ENCODE measurements at regions not wholly inside any gene's neighbourhood (a gene's known extent, or its start where the extent isn't known, plus 50 kb on each side); places are given as distances from the start of the nearest gene placed in this dataset.
"Not testable (repeated sequence)": the region's sequence is repeated elsewhere in the genome, so short reads cannot be mapped to it uniquely, and the experiment has no call there.

DNA sequence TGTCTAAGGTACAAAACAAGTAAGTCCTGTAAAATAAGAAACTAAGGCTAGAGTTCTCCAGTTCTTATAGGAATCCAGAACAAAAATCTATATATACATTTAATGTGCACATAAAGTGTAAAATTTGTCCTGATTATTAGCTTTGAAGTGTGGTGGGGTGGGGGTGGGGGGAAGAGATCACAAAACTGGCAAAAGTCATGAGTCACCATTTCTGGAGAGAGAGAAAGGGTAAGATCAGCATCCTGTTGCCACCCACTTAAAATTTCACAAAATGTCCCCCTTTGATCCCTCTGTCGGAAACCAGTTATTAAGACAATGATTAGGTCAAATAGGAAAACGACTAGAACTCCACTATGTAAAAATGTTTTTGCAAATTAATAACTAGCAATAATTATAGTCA lies 482.0 kb upstream of the POU3F2 start:
- no peak for DNase-seq

DNA sequence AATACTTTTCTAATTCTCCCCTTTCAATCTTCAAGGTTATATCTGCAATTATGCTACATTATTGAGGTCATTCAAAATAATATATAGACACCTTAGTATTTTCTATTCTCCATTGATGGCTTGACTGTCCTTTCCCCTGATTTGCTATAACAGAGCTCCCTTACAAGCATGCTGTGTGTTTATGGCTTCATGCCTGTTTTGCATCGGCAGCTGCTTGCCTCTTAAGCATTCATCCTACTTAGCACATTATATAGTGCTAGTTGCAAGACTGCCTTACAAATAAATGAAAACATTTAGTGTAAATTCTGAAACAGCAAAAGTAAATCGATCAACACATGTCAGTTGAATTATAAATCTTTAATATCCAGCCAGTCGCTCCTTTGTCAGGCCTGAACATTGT lies 476.2 kb upstream of the POU3F2 start:
- no peak for DNase-seq

DNA sequence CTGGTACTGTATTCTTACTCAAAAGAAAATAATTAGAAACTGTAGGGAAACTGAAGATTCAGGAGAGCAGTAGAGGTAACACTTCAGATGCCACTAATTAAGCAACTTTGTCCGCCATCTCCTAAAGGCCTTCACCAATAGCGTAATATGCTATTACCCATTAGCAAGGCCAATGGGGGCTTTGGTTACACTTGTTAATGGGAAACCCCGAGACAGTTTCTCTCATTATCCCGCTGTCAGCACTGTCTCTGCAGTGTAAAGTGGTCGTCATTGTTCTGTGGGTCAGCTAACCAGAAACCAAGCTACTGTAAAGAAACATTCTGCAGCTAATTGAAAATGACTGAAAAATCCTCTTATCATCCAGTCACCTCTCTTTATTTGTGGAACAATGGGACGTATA lies 468.0 kb upstream of the POU3F2 start:
- DNase-seq, result no peak

DNA sequence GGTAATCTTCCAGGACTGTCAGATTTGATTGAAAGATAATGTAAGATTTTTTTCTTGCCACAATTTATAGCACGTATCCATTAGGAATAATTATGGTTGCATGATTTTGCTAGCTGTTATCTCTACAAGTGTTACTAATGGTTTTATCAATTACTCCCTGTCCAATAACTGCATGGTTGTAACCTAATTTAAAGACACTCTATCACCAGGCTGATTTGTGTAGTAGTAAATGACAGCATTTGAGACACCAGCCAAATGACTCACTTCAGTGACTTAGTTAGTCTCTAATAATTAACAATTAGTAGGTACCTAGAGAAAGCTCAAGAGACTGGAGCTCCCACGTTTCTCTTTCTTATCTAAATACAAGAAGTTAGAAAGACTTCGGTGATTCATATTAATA lies 453.8 kb upstream of the POU3F2 start:
- no peak for DNase-seq

DNA sequence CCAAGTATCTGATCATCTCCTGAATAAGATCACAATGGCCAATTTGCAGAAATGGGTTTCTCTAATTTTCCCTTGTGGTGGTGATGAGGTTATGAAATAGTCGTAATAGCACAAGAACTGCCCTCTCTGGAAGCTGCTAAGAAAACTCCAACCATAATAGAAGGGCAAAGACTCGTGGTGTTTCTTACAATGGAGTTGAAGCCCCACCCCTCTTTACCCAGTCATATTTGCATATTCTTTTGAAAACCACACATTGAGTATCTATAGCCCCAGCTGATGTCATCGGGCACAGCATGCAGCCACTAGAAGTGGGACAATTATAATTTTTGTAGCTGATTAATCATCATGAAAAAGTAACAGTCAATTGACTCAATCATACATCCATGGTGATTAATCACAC lies 452.1 kb upstream of the POU3F2 start:
- no peak for DNase-seq

DNA sequence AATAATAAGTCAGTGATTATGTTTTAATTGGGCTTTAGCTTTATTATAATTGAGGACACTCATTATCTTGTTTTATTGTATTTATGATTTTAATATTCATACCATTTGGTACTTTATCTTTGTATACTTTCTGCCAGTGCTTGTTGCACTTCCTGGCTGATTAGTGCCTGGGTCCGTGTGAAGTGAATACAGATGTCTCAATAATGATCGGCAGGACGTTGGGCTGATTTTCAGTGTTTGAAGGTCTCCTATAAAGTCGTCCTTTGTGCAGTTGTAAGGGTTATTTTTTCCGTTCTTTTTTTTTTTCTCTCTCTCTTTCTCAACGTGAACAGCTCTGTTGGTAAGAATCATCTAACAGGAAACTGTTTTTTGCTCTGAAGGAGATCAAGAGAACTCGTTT lies 450.0 kb upstream of the POU3F2 start:
- no peak for DNase-seq

- DNase-seq, result no peak
Measured at GRCh38 chr6:98384801-98385200, 449.6 kb upstream of the POU3F2 start.

DNA sequence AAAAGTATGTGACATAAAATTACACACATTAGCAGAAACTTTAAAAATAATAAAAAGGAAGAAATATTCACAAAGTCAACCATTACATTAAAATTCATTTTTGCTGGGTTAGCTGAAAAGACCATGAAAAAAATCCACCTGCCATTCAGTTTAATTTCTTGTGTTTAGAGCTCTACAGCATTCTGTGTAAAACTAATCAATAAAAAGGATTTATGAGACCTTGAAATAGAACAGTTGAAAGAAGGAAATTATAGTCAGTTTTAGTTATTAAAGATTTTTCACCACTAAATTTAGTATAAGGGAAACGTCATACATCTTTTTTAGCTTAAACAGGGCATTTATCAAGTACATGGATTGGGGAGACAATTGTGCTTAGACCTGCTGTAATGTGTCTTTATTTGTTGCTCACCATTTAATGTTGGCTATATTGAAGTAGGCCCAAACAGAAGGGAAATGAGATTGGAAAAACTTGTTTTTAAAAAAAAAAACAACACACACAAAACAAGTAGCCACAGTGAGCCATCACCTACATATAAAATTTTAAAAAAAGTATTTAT lies 438.7 kb upstream of the POU3F2 start:
- no peak for DNase-seq

DNA sequence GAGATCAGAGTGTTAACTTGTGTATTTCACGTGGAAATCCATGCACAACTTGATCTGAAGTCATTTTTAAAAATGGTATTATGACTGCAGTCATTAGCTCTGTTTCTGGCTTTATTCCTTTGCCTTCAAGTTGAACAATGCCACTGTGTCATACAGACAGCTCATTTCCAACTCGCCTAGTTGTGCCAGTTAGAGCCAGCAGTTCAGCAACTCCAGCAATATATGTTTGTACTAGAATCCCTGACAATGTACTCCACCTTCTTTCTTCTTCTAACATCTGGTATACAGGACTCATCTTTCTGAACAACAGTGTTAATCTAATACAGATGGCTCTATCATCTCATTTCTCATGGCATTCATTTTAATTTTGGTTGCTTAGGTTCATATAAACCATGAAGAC lies 418.3 kb upstream of the POU3F2 start:
- DNase-seq, result no peak

DNA sequence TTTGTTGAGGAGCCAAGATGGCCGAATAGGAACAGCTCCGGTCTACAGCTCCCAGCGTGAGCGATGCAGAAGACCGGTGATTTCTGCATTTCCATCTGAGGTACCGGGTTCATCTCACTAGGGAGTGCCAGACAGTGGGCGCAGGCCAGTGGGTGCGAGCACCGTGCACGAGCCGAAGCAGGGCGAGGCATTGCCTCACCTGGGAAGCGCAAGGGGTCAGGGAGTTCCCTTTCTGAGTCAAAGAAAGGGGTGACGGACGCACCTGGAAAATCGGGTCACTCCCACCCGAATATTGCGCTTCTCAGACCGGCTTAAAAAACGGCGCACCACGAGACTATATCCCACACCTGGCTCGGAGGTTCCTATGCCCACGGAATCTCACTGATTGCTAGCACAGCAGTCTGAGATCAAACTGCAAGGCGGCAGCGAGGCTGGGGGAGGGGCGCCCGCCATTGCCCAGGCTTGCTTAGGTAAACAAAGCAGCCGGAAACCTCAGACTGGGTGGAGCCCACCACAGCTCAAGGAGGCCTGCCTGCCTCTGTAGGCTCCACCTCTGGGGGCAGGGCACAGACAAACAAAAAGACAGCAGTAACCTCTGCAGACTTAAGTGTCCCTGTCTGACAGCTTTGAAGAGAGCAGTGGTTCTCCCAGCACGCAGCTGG lies 417.7 kb upstream of the POU3F2 start:
- DNase-seq, result not testable (repeated sequence)

DNA sequence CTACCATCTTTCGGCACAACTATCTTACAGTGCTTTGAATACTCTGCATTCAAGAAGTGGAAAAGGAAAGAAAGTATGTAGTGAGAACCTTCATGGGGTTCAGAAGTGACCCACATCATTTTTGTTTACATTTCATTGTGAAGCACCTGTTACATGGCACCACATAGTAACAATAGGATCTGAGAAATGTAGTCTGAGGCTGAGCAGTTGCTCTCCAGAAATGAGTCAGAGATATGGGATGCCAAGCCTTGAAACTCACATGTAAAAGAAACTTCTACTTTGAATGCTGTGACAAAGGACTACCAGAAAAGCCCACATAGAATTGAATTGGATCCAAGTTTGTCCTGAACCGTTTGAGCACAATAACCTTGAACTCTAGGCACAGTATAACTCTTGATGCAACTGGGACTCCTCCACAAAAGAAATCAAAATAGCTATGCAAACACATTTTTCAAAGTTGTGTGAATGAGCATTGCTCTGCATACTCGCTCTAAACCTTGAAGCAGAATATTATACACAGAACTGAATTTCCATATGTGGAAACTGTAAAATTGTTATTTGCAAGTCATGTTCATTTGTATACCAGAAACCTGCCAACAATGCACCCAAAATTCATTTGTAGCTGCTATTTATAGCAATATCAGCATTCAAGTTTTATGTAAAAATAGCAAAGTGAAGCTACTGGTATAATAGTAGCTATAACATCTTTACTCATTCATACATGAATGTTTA lies 400.9 kb upstream of the POU3F2 start:
- no peak for DNase-seq

DNA sequence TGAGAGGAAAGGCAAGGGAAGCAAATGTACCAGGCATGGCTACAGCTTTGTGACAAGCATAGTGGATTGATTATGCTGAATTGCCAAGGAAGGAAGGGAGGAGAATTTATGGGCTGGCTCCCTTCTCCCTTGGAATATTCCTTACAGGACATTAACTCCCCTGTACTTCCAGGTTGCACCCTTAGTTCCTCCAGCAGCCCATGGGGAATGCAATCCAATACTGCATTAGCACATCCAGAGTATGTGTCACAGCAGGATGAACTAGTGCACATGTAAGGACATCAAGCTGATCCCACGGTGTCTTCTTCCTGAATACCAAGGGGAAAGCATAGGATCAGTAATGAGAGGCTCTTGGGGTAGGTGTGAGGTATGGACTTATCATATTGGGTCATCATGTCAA lies 390.7 kb upstream of the POU3F2 start:
- DNase-seq, result no peak

DNA sequence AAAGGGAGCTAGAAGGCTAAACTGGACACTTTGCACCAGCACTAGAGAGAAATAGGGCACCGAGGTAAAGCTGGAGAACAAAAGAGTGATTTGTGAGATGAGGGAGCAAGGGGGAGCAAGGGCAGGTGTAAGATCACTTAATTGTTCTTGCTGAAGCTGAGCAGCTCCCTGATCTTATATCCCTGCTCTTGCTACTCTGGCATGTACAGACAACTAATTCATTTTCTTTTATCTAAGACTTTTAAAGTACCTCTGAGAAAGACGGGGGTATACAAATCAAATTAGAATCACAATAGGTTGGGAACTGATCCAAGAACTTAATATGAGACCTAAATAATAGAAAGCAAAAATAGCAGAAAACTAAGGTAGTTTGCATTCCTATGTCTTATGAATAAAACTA lies 381.7 kb upstream of the POU3F2 start:
- DNase-seq, result no peak

- no peak for DNase-seq
Measured at GRCh38 chr6:98454809-98455322, 379.5 kb upstream of the POU3F2 start.

- no peak for DNase-seq
Measured at GRCh38 chr6:98458708-98459107, 375.7 kb upstream of the POU3F2 start.

DNA sequence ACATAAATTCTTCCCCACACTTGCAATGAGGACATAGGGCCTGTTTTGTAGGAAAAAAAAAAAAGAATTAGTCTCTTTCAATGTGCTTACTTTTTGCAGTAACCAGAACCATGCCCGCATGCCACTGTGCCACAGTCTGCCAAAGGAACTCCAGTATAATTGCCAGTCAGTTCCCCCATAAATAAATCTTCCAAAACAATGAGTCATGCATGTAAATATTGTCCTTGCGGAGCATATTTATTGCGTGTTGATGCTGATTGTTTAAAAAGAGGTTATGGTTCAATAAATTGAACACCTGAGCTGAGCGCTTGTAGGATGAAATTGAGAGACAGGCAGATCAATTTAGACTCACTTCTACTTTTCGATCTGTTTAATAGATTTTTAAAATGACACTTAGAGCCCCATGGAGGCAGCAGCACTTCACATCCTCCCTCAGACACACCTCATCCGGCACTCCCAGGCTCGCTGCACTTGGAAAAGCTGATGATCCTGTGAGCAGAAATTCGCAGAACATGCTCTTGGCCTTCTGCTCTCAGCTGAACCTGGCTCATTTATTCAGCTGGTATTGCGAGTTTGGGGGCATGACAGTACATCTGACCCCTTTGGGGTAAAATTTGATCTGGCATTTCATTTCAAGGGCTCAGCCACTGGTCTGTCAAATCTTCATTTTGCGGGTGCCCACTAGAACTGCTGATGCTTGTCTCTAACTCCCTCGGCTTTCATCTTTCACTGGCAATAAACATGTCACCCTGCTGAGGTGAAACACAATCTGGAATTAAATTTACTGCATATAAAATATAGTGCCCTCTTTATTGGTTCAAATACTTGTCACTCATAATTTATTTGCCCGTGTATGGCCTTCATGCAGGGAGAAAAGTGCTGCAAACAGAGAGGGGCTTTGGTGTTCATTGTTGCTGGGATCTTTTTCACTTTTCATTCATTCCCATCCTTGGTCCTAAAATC lies 371.1 kb upstream of the POU3F2 start:
- no peak for DNase-seq

DNA sequence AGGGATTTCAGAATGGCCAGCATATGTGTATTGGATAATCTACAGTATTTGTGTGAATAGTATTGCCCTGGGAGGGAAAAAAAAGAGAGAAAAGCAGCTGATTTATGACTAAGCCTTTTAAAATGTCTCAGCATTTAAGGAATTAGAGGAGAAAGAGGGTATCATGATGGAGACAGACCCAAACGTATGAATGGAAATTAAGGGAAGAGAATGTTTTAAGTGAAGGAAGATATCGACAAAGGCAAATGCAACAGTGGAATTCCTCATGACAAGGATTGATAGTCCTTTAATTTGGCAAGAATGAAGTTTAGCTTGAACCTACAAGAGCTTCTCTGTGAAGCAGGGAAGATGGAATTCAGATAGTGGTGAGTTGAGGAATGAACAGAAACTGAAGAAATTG lies 367.3 kb upstream of the POU3F2 start:
- DNase-seq, result no peak

DNA sequence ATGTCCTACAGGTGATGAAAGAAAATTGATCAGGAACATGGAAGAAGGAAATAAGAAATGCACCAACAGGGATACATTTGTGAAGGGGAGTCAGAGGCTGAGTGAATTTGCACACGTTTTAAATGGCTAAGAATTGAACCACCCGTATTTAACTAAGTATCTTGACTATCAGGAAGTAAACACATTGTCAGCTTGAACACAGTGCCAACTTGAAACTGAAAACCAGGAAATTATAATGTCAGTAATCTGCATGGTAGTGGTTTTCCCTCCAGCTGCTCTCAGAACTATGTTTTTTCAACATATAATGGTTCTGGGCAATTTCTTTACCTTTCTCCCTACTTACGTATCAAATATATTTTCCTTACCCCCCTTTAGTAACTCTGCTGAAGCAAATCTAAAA lies 366.5 kb upstream of the POU3F2 start:
- DNase-seq, result no peak

- no peak for DNase-seq
Measured at GRCh38 chr6:98469141-98469540, 365.2 kb upstream of the POU3F2 start.

GRCh38 chr6:98470821-98471220 lies 363.6 kb upstream of the POU3F2 start:
- no peak for DNase-seq

GRCh38 chr6:98471444-98471843 lies 362.9 kb upstream of the POU3F2 start:
- DNase-seq, result no peak

DNA sequence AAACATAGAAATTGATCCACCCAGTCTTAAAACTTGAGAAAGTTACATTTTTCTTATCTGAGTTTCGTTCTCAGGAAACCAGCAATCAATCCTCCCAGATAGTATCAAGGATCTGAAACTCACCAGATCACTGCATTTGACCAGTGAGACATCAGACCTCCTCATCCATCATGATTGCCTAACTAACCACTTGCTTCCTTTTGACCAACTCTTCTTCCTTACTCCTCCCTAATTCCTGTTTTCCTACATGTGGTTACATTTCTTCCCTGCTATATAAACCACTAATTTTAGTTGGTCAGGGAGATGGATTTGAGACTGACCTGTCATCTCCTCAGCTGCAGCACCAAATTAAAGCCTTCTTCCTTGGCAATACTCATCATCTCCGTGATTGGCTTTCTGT lies 357.1 kb upstream of the POU3F2 start:
- no peak for DNase-seq

DNA sequence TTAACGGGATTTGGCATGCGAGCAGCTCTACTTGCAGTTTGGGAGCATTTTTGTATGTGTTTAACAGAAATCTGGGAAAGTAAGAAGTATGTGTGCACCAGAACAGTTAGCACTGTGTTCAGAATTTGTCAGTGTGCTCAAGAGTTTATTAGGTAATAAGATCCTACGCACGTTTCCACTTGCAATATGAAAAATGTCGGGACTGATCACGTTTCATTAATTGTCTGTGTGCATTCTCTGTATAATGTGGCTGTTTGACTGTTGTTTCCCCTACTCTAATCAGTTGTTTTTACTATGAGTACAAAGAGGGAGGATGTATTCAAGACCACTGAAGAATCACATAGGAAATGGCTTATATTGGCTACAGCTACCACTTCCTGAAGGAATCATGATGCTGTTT lies 349.7 kb upstream of the POU3F2 start:
- DNase-seq, result no peak
